Dedifferentiated amniotic fluid mesenchymal stem cell (primary cell): ENCODE measurements at regions not wholly inside any gene's neighbourhood (a gene's known extent, or its start where the extent isn't known, plus 50 kb on each side); places are given as distances from the start of the nearest gene placed in this dataset.
"Not testable (repeated sequence)": the region's sequence is repeated elsewhere in the genome, so short reads cannot be mapped to it uniquely, and the experiment has no call there.

ENCODE experiments used
- DNase-seq: peaks from one replicate; pipeline ENCODE4 v3.0.0-alpha.2; 2016; ENCODE audit errors: extremely low spot score

GRCh38 chr6:8624665-8625064 lies 189.3 kb upstream of the SLC35B3 start:
- DNase-seq = no peak

DNA sequence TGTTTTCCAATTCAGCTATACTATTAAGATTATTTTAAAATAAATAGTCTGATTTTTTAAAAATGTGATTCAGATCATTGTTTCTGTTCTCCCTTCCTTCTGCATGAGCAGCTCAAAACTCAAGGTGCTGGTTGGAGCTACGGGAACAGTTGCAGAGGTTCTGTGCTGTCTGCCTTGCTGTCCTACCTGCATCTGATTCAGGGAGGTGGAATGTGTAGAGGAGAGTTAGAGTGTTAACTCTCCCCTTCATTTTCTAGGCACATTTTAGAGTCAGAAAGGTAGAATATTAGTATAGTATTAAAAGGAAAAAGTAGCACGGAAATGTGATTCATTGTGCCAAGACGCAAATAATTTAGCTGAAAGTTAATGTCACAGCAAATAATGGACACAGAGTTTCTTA lies 188.1 kb upstream of the SLC35B3 start:
- no peak for DNase-seq

DNA sequence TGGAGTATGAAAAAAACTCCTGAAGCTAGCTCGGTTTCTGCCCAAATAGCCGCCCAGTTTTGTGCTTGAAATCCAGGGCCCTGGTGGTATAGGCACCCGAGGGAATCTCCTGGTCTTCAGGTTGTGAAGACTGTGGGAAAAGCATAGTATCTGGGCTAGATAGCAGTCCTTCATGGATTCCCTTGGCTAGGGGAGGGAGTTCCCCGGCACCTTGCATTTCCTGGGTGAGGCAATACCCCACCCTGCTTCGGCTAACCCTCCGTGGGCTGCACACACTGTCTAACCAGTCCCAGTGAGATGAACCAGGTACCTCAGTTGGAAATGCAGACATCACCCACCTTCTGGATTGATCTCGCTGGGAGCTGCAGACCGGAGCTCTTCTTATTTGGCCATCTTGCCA lies 184.5 kb upstream of the SLC35B3 start:
- no peak for DNase-seq

- not testable (repeated sequence) for DNase-seq
Measured at GRCh38 chr6:8619408-8619807, 184.1 kb upstream of the SLC35B3 start.

GRCh38 chr6:8608737-8609136 lies 173.4 kb upstream of the SLC35B3 start:
- no peak for DNase-seq

DNA sequence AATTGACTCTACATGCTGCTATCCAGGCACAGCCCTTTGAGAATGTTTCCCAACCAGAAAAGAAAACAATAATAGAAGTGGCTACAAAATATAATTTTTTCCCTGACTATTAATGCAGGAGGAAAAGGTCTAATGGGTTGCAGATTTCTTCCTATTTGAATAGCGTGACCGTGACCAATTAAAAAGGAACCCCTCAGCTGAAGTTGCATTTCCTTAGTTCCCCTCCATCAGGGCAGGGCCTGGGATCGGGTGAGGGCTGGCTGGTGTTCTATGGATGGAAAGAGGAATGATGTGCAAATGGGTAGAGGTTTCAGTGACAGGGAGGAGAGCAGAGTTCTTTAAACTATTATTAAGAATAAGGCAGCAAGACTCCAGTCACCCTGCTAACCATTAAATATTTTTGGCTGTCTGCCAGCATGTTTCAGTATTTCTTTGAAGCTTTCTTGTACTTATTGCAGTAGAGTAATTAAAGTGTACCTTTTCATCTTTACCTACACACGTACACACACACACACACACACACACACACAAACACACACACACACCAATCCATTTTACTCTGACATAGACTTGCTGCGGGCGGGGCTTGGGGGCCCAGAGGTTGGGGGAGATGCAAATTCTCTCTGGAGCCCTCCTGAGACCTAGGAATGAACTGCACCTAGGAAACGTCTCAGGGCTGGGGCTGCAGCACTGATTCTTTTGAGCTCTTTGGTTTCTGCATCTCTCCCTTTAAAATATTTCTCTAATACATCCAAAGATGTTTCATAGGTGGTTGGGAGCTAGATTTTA lies 154.8 kb upstream of the SLC35B3 start:
- DNase-seq = no peak

- DNase-seq = no peak
Measured at GRCh38 chr6:8588176-8588575, 152.8 kb upstream of the SLC35B3 start.

DNA sequence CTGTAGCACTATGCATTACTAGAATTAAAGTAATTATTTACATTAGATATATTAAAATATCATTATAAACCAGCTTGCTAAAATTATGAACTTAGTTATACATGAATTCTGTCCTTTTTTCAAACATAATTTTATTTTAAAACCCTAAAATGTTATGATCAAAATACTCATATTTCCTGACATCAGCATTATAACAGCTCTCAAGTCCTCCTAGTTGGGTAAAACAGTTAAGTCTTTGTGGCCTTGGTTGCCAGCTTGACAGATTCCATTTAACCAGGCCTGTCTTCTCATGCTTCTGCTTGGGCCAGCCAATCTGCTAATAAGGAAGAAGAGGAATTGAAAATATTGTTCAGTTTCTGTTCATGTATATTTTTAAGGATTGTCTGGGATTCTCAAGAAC lies 147.9 kb upstream of the SLC35B3 start:
- no peak for DNase-seq

GRCh38 chr6:8579372-8579771 lies 144.0 kb upstream of the SLC35B3 start:
- DNase-seq = no peak

GRCh38 chr6:8578006-8578405 lies 142.7 kb upstream of the SLC35B3 start:
- no peak for DNase-seq

DNA sequence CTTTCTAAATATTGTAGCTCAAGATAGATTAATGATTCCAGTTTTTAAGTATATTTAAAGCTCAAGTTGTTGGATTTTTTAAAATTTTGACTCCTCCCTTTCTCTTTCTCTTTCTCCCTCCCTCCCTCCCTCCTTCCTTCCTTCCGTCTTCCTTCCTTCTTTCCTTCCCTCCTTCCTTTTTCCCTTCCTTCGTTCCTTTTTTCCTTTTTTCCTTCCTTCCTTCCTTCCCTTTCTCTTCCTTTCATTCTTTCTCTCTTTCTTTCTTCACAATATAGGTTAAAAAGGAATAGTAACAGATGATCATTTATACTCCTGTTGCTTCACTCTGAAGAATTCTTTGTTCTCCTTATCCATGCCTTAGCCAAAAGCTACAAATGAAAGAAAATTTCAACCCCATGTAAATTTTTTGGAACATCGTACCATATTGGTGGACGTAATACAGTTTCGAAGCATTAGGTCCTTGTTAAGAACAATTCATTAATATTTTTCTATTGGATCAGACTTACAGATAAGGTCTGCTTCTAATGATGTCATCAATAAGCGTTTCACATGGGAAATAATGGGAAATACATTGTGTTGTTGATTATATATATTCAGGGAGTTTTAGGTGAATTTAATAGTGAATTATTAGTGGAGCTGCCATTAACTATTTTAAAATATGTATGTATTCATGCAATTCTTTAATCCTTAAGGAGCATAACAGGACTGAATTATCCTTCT lies 139.6 kb upstream of the SLC35B3 start:
- no peak for DNase-seq

DNA sequence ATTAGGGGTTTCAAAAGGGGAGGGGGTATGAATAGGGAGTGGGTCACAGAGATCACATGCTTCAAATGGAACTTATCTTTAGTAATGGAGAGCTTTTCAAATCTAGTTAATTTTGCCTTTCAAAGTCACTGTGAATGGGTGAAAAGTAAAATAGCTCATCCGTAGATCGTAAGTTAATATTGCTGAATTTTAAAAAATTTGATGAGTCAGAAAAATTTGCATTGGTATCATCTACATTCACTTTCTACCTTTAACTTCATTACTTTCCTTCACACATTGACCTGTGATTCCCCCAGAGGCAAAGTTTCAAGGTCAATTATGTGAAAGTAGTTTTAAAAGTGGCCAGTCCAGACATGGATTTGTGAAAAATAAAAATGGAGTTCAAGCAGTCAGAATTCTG lies 139.0 kb upstream of the SLC35B3 start:
- DNase-seq = no peak

DNA sequence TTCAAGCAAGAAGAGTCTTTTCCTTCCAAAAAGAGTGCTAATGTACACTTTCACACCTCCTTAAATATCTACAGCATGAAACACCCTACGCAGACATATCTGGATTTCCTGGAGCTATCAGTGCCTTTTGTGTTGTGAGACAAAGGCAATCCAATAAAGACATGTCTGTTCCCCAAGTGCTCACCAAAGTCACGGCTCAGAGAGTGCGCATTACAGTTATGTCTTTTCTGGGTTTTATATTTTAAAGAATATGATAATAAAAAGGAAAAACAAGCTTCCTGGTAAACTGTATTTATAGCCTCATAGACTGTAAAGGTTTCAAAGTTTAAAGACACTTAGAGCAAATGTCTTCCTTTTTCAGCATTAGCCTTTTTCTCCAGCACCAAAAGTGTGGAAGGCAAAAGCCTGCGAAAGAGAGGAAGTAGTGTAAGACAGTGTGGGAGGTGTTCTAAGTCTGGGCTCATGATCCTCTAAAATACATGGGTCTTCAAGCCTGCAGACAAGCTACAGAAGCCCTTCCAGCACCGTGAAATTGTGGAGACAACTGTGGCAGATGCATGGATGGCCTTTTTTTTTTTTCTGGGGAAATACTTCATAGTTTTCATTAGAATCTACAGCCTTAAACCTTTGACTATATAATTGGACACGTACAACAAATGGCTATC lies 135.0 kb upstream of the SLC35B3 start:
- DNase-seq = no peak

- no peak for DNase-seq
Measured at GRCh38 chr6:8562125-8562524, 126.8 kb upstream of the SLC35B3 start.

- no peak for DNase-seq
Measured at GRCh38 chr6:8558953-8559352, 123.6 kb upstream of the SLC35B3 start.

GRCh38 chr6:8557014-8557748 lies 121.8 kb upstream of the SLC35B3 start:
- no peak for DNase-seq

GRCh38 chr6:8556370-8557013 lies 121.1 kb upstream of the SLC35B3 start:
- peak; percentile 85 for DNase-seq

DNA sequence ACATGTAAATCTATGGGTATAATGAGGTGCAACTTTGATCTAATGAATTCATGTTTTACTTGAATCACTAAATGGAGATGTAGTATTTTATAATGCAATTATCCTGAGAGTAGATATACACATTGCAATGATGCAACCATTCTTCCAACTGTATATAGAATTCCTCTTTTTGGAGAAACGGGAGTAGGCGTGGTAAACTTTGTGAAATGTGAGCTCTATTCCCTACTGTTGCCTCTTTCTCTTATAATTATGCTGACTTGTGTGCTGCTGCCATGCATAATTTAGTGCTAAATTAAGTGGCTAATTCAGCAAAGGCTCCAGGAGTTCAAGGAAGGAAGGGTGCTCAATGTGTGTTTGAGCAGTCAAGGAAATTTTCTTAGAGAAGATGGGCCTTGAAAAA lies 116.6 kb upstream of the SLC35B3 start:
- DNase-seq = no peak

GRCh38 chr6:8551386-8551785 lies 116.0 kb upstream of the SLC35B3 start:
- no peak for DNase-seq

DNA sequence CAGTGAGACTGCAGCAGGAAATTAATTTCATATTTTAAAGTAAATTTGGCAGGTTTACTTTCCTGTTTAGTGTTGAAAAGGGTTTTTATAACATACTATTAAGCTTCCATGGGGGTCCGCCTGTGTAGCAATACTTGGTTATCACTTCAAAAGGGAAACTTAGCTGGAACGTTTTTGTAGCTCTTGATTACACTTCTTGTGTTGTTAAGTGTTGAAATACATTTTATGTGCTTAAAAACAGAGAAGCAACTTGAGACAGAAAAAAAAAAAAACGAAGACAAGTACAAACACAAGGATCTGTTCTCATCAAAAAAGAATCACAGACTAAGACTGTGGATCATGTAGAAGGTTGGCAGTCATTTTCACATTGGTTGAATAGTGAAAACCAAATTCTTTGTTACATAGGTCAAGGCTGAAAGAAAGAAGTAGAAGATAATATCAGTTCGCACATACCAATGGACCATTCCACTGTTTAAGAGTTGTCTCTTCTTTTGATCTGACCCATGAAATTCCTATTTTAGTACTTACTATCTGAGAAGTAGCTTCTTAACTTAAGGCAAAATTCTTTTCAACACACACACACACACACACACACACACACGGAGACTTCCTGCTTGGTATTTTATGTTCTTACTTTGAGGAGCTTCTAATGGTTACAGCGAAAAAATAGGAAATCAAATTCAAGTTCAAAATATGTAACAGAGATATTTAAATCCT lies 113.9 kb upstream of the SLC35B3 start:
- DNase-seq = no peak

DNA sequence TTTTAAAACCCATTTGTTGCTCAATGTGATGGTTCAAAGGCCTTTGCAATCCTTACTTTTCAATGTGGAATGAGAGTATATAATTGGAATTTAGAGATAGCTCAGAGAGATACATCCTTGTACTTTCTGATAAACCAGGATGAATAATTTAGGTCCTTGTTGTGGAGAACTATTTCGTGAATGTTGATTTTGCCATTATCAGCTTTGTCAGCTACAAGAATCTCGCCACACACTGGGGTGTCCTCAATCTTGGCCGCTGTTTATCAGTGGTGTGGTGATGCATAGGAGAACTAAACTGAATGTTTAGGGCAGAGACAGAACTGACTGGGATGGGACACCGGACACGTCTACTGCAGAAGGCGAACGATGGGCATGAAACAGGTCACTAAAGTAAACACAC lies 111.2 kb upstream of the SLC35B3 start:
- no peak for DNase-seq
